SK-N-SH (cell line): ENCODE measurements at regions not wholly inside any gene's neighbourhood (a gene's known extent, or its start where the extent isn't known, plus 50 kb on each side); places are given as distances from the start of the nearest gene placed in this dataset.

ENCODE experiments used
- CTCF ChIP-seq: fragments of 200-600 bp; sonication (generic); IDR thresholded peaks from 2 replicates; pipeline ENCODE4 v1.6.1; 2017; ENCODE audit warnings: antibody characterized with exemption, mild to moderate bottlenecking, moderate library complexity
- GATA2 ChIP-seq: sonication (generic); formaldehyde crosslinking; IDR thresholded peaks from 2 replicates; pipeline ENCODE4 v1.5.0; 2020; ENCODE audit warnings: mild to moderate bottlenecking, missing genetic modification reagents
- IRF3 ChIP-seq: fragments of 150-350 bp; IDR thresholded peaks from 2 replicates; pipeline ENCODE4 v1.6.1; 2016; ENCODE audit warnings: mild to moderate bottlenecking, low read depth, low read length
- MAX ChIP-seq: IDR thresholded peaks from 2 replicates; pipeline ENCODE4 v1.4.0; 2012; ENCODE audit warnings: low read depth
- SMC3 ChIP-seq: IDR thresholded peaks from 2 replicates; pipeline ENCODE4 v1.6.1; 2012; ENCODE audit warnings: low read depth, low read length, improper control_type of control experiment
- TAF1 ChIP-seq: IDR thresholded peaks from 2 replicates; pipeline ENCODE4 v1.6.1; 2012; ENCODE audit warnings: low read depth, mild to moderate bottlenecking, low read length, moderate library complexity, borderline replicate concordance
- YY1 ChIP-seq: IDR thresholded peaks from 2 replicates; pipeline ENCODE4 v1.4.0; 2012; ENCODE audit warnings: low read depth, mild to moderate bottlenecking

GRCh38 chr12:128191380-128191779, 75.6 kb upstream of the TMEM132C start:
- TF ChIP-seq TAF1 (no peak), IRF3 (no peak), CTCF (no peak), MAX (no peak), YY1 (no peak), SMC3 (no peak), GATA2 (CRISPR knock-in tag) (no peak)
